ENCODE measurements at regions not wholly inside any gene's neighbourhood (a gene's known extent, or its start where the extent isn't known, plus 50 kb on each side); places are given as distances from the start of the nearest gene placed in this dataset.
A peak's percentile ranks its signal among the peaks of the same experiment; 100 is the strongest.

DNA sequence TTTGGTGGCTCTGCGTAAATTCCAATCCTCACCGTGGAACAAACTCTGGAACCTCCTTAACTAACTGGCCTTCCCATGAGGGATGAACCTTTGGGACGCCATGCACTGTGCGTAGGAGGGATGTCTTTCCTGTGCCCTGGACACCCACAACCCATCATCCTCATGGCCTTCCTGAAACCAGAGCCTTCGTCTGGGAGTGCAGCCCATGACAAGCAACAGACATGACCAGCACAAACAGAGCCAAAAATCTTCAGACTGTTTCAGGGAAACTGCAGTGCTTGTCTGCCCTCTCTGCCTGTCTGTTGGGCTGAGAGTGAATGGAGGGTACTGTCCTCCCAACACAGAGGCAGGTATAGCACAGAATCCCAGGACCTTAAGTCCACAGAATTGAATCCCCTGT, 61.1 kb upstream of the BOC start:
- Histone ChIP-seq H3K4me1 (ENCODE audit: control insufficient read depth in 2 of 3, insufficient read depth in 2 of 3, low read depth in 1 of 3, low read length in 3 of 3) (peaks cover 10 to 13% (median 13%) of the 10 kb centered on the region in 3 donors), H3K9ac (ENCODE audit: low read length in 3 of 3) (no peak overlapping the region), H3K27me3 (ENCODE audit: control insufficient read depth, insufficient read depth, low read length) (no peaks in the 10 kb centered on the region), H3K4me3 (ENCODE audit: low read length in 3 of 3) (no peak overlapping the region), H3K27ac (ENCODE audit: low read depth in 2 of 2, low read length in 2 of 2) (peak overlapping the region in 1 of 2 donors; percentile 14), H3K36me3 (ENCODE audit: control insufficient read depth in 2 of 3, insufficient read depth in 3 of 3, low read length in 3 of 3) (no peaks in the 10 kb centered on the region), H3K9me3 (ENCODE audit: control insufficient read depth in 2 of 3, insufficient read depth in 1 of 3, low read length in 3 of 3) (no peaks in the 10 kb centered on the region)
- TF ChIP-seq, protein P1, sequence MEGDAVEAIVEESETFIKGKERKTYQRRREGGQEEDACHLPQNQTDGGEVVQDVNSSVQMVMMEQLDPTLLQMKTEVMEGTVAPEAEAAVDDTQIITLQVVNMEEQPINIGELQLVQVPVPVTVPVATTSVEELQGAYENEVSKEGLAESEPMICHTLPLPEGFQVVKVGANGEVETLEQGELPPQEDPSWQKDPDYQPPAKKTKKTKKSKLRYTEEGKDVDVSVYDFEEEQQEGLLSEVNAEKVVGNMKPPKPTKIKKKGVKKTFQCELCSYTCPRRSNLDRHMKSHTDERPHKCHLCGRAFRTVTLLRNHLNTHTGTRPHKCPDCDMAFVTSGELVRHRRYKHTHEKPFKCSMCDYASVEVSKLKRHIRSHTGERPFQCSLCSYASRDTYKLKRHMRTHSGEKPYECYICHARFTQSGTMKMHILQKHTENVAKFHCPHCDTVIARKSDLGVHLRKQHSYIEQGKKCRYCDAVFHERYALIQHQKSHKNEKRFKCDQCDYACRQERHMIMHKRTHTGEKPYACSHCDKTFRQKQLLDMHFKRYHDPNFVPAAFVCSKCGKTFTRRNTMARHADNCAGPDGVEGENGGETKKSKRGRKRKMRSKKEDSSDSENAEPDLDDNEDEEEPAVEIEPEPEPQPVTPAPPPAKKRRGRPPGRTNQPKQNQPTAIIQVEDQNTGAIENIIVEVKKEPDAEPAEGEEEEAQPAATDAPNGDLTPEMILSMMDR (IDR thresholded peaks at IDR 0.05; ENCODE audit: borderline replicate concordance, extremely low read depth, insufficient read depth) = no peak
- FAIRE-seq (no peak), DNase-seq (peak in 3 of 5 donors; percentile 31 to 66 (median 56))
- intact Hi-C loops (cut with DNase I) = no loop called here

DNA sequence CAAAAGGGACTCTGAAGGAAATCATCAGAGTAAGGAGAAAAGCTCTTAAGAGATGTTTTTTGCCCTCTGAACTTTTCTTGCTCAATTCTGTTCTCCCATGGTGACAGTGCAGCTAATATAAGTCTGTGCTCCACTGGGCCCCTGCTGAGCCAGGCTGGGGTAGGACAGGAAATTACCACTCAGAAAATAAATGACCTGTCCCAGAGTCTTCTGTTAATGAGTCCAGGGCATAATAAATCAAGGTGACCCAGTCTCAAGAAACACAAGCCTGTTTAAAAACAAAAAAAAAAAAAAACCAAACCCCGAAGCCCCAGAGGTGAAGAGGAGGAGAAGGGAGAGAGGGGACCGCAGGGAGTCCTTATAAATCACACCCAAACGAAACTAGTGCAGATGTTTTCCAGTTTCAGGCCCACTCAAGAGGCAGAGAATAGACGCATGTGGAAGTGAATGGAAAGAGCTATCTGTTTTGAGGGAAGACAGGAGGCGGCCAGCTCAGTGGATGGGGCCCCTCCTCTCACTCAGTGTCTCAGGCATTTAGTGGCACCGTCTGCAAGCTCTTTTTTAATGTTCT, 59.8 kb upstream of the BOC start:
- Histone ChIP-seq H3K27ac (ENCODE audit: low read depth in 2 of 2, low read length in 2 of 2) (peak overlapping the region; percentile 47 to 51), H3K9me3 (ENCODE audit: control insufficient read depth in 2 of 3, insufficient read depth in 1 of 3, low read length in 3 of 3) (no peaks in the 10 kb centered on the region), H3K4me3 (ENCODE audit: low read length in 3 of 3) (no peak overlapping the region), H3K27me3 (ENCODE audit: control insufficient read depth, insufficient read depth, low read length) (no peaks in the 10 kb centered on the region), H3K36me3 (ENCODE audit: control insufficient read depth in 2 of 3, insufficient read depth in 3 of 3, low read length in 3 of 3) (no peaks in the 10 kb centered on the region), H3K9ac (ENCODE audit: low read length in 3 of 3) (no peak overlapping the region), H3K4me1 (ENCODE audit: control insufficient read depth in 2 of 3, insufficient read depth in 2 of 3, low read depth in 1 of 3, low read length in 3 of 3) (peaks cover 10 to 13% (median 13%) of the 10 kb centered on the region in 3 donors)
- intact Hi-C loops (cut with DNase I) = no loop called here
- FAIRE-seq = peak; percentile 76
- TF ChIP-seq, protein P1 (IDR thresholded peaks at IDR 0.05; ENCODE audit: borderline replicate concordance, extremely low read depth, insufficient read depth) = no peak
- peak; percentile 84 to 96 (median 88) for DNase-seq

DNA sequence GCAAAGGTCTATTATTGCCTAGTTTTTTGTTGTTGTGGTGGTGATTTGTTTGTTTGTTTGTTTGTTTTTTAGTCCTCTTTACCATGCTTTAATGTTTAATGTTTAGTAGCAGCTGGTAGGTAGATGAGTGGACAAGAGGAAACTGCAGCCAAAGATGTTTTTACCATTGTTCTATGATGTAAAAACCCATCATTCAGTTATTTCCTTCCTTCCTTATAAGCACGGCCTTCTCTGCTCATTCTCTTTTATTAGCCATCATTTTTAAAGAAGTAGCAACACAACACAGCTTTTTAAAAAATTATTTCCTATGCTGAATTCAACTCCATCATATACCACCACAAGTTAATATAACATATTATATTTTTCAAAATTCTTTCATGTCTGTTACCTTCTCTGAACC, 58.5 kb upstream of the BOC start:
- peaks cover 12 to 13% (median 13%) of the 10 kb centered on the region in 3 donors for H3K4me1 ChIP-seq (ENCODE audit: control insufficient read depth in 2 of 3, insufficient read depth in 2 of 3, low read depth in 1 of 3, low read length in 3 of 3)
- no peak overlapping the region for H3K9ac ChIP-seq (ENCODE audit: low read length in 3 of 3)
- peak overlapping the region in 1 of 2 donors; percentile 52 for H3K27ac ChIP-seq (ENCODE audit: low read depth in 2 of 2, low read length in 2 of 2)
- FAIRE-seq (no peak), DNase-seq (no peak)
- intact Hi-C loops (cut with DNase I) = no loop called here
- no peaks in the 10 kb centered on the region for H3K36me3 ChIP-seq (ENCODE audit: control insufficient read depth in 2 of 3, insufficient read depth in 3 of 3, low read length in 3 of 3)
- no peak overlapping the region for H3K4me3 ChIP-seq (ENCODE audit: low read length in 3 of 3)
- H3K27me3 ChIP-seq (ENCODE audit: control insufficient read depth, insufficient read depth, low read length) = no peaks in the 10 kb centered on the region
- H3K9me3 ChIP-seq (ENCODE audit: control insufficient read depth in 2 of 3, insufficient read depth in 1 of 3, low read length in 3 of 3) = no peaks in the 10 kb centered on the region
- TF ChIP-seq, protein P1 (IDR thresholded peaks at IDR 0.05; ENCODE audit: borderline replicate concordance, extremely low read depth, insufficient read depth) = no peak
